Endodermal cell (in vitro differentiated cells): ENCODE measurements at regions not wholly inside any gene's neighbourhood (a gene's known extent, or its start where the extent isn't known, plus 50 kb on each side); places are given as distances from the start of the nearest gene placed in this dataset.

ENCODE experiments used
- DNase-seq: peaks from one replicate; pipeline ENCODE4 v3.0.0-alpha.2; 2017
- H3K27ac ChIP-seq: 2 replicates; pipeline ENCODE4 v1.5.1; 2013; ENCODE audit warnings: mild to moderate bottlenecking, low read depth, low read length, moderate library complexity
- H3K27me3 ChIP-seq: 2 replicates; pipeline ENCODE4 v1.6.1; 2013; ENCODE audit warnings: mild to moderate bottlenecking, low read length, moderate library complexity; ENCODE audit not compliant: insufficient read depth, control insufficient read depth, poor library complexity, severe bottlenecking
- H3K36me3 ChIP-seq: 2 replicates; pipeline ENCODE4 v1.7.0; 2013; ENCODE audit warnings: mild to moderate bottlenecking, low read length, moderate library complexity; ENCODE audit not compliant: control insufficient read depth, insufficient read depth
- H3K4me1 ChIP-seq: one replicate; pipeline ENCODE4 v1.7.0; 2013; ENCODE audit warnings: low read length; ENCODE audit not compliant: control insufficient read depth, insufficient read depth
- H3K4me3 ChIP-seq: 2 replicates; pipeline ENCODE4 v1.5.1; 2013; ENCODE audit warnings: mild to moderate bottlenecking, low read length, moderate library complexity
- H3K9ac ChIP-seq: 2 replicates; pipeline ENCODE4 v1.6.1; 2013; ENCODE audit warnings: mild to moderate bottlenecking, low read length, moderate library complexity; ENCODE audit not compliant: poor library complexity, severe bottlenecking; ENCODE audit errors: extremely low read depth
- H3K9me3 ChIP-seq: 2 replicates; pipeline ENCODE4 v1.6.1; 2013; ENCODE audit warnings: mild to moderate bottlenecking, low read length, moderate library complexity; ENCODE audit not compliant: control insufficient read depth
- H3K27ac Mint-ChIP-seq: 2 replicates; pipeline ENCODE4 v1.8.0; 2020; ENCODE audit warnings: mixed read lengths
- H3K27me3 Mint-ChIP-seq: 2 replicates; pipeline ENCODE4 v1.8.0; 2021; ENCODE audit warnings: mild to moderate bottlenecking, mixed read lengths; ENCODE audit not compliant: insufficient read depth
- H3K36me3 Mint-ChIP-seq: 2 replicates; pipeline ENCODE4 v1.8.0; 2020; ENCODE audit warnings: low read depth, mixed read lengths
- H3K4me1 Mint-ChIP-seq: 2 replicates; pipeline ENCODE4 v1.8.0; 2020; ENCODE audit warnings: mixed read lengths
- H3K4me3 Mint-ChIP-seq: 2 replicates; pipeline ENCODE4 v1.8.0; 2020; ENCODE audit warnings: mild to moderate bottlenecking, moderate library complexity, mixed read lengths
- H3K9me3 Mint-ChIP-seq: 2 replicates; pipeline ENCODE4 v1.8.0; 2020; ENCODE audit warnings: mild to moderate bottlenecking, mixed read lengths
- CTCF ChIP-seq: fragments of 200-600 bp; sonication (generic); conservative IDR thresholded peaks from 2 replicates; pipeline ENCODE4 v1.5.0; 2021; ENCODE audit warnings: antibody characterized with exemption, mild to moderate bottlenecking
- WGBS, 2 experiments: methylation state at CpG; one replicate each; pipeline versions ENCODE4 v1.1.5 to v1.1.7; 2013; ENCODE audit warnings: missing lambda C conversion rate in 2 of 2, mixed read lengths in 1 of 2; ENCODE audit not compliant: insufficient coverage in 1 of 2, insufficient read length in 1 of 2; 5-methylcytosine and 5-hydroxymethylcytosine counted together

DNA sequence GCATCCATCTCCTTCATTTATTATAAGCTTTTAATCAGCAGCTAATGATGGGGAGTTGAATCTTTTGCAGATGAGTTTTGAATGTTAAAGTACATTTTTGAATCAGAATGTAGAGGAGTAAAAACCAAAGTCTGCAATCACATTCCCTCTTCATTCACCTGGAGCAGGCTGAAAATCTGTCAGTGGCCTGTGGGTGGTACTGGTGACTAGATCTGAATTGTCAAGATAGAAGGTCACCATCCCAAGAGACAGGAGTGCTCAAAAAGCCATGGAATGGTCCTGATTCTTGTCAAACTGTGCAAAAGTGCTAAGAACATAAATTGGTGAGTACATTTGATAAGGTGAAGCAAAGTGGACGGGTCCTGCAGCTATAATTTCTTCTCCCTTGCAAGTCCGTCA is 881.3 kb upstream of the NR2F2 start:
- 61 to 71% methylated on average over 1 to 2 of the region's 2 CpGs for WGBS, 2 experiments

DNA sequence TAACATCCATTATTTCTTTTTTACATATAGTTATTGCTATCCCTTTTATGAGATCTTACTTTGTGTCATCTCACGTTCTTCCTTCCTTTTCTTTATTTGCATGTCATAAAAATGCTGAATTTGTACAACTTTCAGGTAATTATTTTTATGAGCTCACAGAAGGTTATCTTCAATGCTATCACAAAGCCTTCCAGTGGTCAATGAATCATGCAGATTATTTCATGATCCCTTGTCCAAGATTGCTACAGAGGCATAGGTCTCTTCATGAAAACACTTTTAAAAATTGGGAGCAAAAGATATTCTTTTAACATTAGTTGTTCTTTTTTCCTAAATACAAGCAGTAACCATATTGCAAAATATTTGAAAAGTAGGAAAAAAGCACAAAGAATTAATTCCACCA is 880.1 kb upstream of the NR2F2 start:
- no peak for TF ChIP-seq CTCF
- no peak overlapping the region for H3K27ac ChIP-seq
- H3K9me3 ChIP-seq, result no peaks in the 10 kb centered on the region
- no peaks in the 10 kb centered on the region for H3K4me1 ChIP-seq
- no peaks in the 10 kb centered on the region for H3K36me3 ChIP-seq
- no peak overlapping the region for H3K27ac Mint-ChIP-seq
- H3K4me3 Mint-ChIP-seq, result no peak overlapping the region
- no peak overlapping the region for H3K9ac ChIP-seq
- DNase-seq, result no peak
- H3K36me3 Mint-ChIP-seq, result no peaks in the 10 kb centered on the region
- no peaks in the 10 kb centered on the region for H3K27me3 ChIP-seq
- H3K27me3 Mint-ChIP-seq, result no peaks in the 10 kb centered on the region
- H3K4me3 ChIP-seq, result no peak overlapping the region
- no peaks in the 10 kb centered on the region for H3K9me3 Mint-ChIP-seq
- 92% methylated on average over 1 of the region's 1 CpG; no CpG with 5 or more reads in 1 of the 2 experiments for WGBS, 2 experiments
- peaks cover 3% of the 10 kb centered on the region for H3K4me1 Mint-ChIP-seq

More for the DNA sequence above, 881.3 kb upstream of the NR2F2 start:
- Histone ChIP-seq H3K4me3 (no peak overlapping the region), H3K9me3 (no peaks in the 10 kb centered on the region), H3K9ac (no peak overlapping the region), H3K4me1 (no peaks in the 10 kb centered on the region), H3K27ac (no peak overlapping the region), H3K27me3 (no peaks in the 10 kb centered on the region), H3K36me3 (no peaks in the 10 kb centered on the region)
- Mint-ChIP-seq H3K36me3 (no peaks in the 10 kb centered on the region), H3K9me3 (no peaks in the 10 kb centered on the region), H3K4me3 (no peak overlapping the region), H3K27me3 (no peaks in the 10 kb centered on the region), H3K4me1 (peaks cover 3% of the 10 kb centered on the region), H3K27ac (no peak overlapping the region)
- no peak for DNase-seq
- peak; percentile 62 for TF ChIP-seq CTCF

DNA sequence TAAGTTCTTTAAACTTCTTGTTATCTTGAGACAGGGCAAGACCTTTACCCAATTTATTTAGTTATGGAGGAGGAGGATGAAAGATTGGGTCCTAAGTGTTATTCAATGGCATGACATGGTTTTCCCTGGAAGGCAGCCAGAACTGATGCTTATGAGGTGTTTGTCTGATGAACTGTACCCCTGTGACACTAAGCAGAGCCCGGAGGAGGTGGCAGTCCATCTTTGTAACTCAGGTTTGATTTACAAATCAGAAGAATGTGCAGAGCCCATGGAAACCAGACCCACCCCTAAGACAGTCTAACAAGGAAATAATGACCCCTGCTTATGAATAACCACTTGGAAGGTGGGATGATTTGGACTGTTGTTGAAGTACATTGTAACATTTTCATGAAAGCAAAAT is 878.6 kb upstream of the NR2F2 start:
- Histone ChIP-seq H3K4me1 (no peaks in the 10 kb centered on the region), H3K9me3 (no peaks in the 10 kb centered on the region), H3K36me3 (no peaks in the 10 kb centered on the region), H3K4me3 (no peak overlapping the region), H3K27me3 (no peaks in the 10 kb centered on the region), H3K9ac (no peak overlapping the region), H3K27ac (no peak overlapping the region)
- 96 to 100% methylated on average over 1 of the region's 1 CpG for WGBS, 2 experiments
- no peak for TF ChIP-seq CTCF
- Mint-ChIP-seq H3K36me3 (no peaks in the 10 kb centered on the region), H3K27me3 (no peaks in the 10 kb centered on the region), H3K9me3 (no peaks in the 10 kb centered on the region), H3K4me3 (no peak overlapping the region), H3K4me1 (peaks cover 10% of the 10 kb centered on the region), H3K27ac (no peak overlapping the region)
- DNase-seq, result no peak
